ENCODE measurements at regions not wholly inside any gene's neighbourhood (a gene's known extent, or its start where the extent isn't known, plus 50 kb on each side); places are given as distances from the start of the nearest gene placed in this dataset.

- peak; percentile 74 for DNase-seq (ENCODE audit: extremely low spot score)
- Histone ChIP-seq H3K4me1 (no peaks in the 10 kb centered on the region), H3K9me3 (no peaks in the 10 kb centered on the region), H3K4me3 (no peak overlapping the region), H3K27ac (replicated peaks in 1 of 4) (no peak overlapping the region), H3K27me3 (peaks cover 0 to 5% (median 0%) of the 10 kb centered on the region in 4 donors), H3K36me3 (no peaks in the 10 kb centered on the region)
- no peak for TF ChIP-seq POLR2AphosphoS5 (IDR thresholded peaks at IDR 0.05)
- no peak for TF ChIP-seq CTCF (IDR thresholded peaks at IDR 0.05)
- TF ChIP-seq EP300 (IDR thresholded peaks at IDR 0.05) = no peak
- no peak for TF ChIP-seq POLR2A (IDR thresholded peaks at IDR 0.05; ENCODE audit: low read depth)
- WGBS = 91% methylated on average over 14 of the region's 17 CpGs
- intact Hi-C loops (cut with DNase I) = no loop called here
Observed at GRCh38 chr19:31502536-31503170, 153.4 kb upstream of the TSHZ3 start.

- WGBS = 96% methylated on average over 9 of the region's 9 CpGs
- H3K9me3 ChIP-seq = no peaks in the 10 kb centered on the region
- intact Hi-C loops (cut with DNase I) = no loop called here
Observed at GRCh38 chr19:31503211-31503610, 154.0 kb upstream of the TSHZ3 start.

DNA sequence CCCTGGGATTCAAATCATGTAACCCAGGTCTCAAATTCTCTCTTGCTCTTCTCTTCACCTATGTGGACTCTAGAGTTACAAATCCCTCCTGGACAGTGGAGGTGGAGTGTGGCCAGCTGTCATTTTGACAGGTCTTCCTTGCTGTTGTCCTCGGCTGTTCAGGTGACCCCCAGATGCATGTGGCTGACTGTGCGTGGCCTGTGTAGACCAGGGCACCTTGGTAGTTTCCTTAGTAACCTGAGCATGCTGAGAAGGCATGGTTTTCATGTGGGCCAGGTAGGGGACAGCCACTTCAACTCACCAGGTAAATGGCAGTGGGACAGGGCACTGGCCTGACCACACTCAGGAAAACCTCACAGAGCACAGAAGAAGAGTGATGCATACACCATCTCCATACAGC is 155.0 kb upstream of the TSHZ3 start:
- Histone ChIP-seq H3K36me3 (no peaks in the 10 kb centered on the region), H3K4me1 (no peaks in the 10 kb centered on the region), H3K27ac (replicated peaks in 1 of 4) (no peak overlapping the region), H3K27me3 (peaks cover 0 to 6% (median 0%) of the 10 kb centered on the region in 4 donors), H3K4me3 (no peak overlapping the region), H3K9me3 (no peaks in the 10 kb centered on the region)
- DNase-seq (ENCODE audit: extremely low spot score) = peak; percentile 82
- intact Hi-C loops (cut with DNase I) = no loop called here
- no peak for TF ChIP-seq POLR2A (IDR thresholded peaks at IDR 0.05; ENCODE audit: low read depth)
- no peak for TF ChIP-seq EP300 (IDR thresholded peaks at IDR 0.05)
- no peak for TF ChIP-seq CTCF (IDR thresholded peaks at IDR 0.05)
- TF ChIP-seq POLR2AphosphoS5 (IDR thresholded peaks at IDR 0.05) = no peak
- WGBS = no CpG with 5 or more reads among the region's 2 CpGs

More at GRCh38 chr19:31503211-31503610, 154.0 kb upstream of the TSHZ3 start:
- no peaks in the 10 kb centered on the region for H3K36me3 ChIP-seq
- peaks cover 0 to 5% (median 0%) of the 10 kb centered on the region in 4 donors for H3K27me3 ChIP-seq
- peak; percentile 74 for DNase-seq (ENCODE audit: extremely low spot score)
- H3K27ac ChIP-seq (replicated peaks in 1 of 4) = no peak overlapping the region
- TF ChIP-seq EP300 (IDR thresholded peaks at IDR 0.05) = no peak
- TF ChIP-seq POLR2AphosphoS5 (IDR thresholded peaks at IDR 0.05) = no peak
- no peak for TF ChIP-seq CTCF (IDR thresholded peaks at IDR 0.05)
- no peak for TF ChIP-seq POLR2A (IDR thresholded peaks at IDR 0.05; ENCODE audit: low read depth)
- no peaks in the 10 kb centered on the region for H3K4me1 ChIP-seq
- H3K4me3 ChIP-seq = no peak overlapping the region

GRCh38 chr19:31505596-31505910 is 156.3 kb upstream of the TSHZ3 start:
- Histone ChIP-seq H3K4me3 (no peak overlapping the region), H3K27ac (replicated peaks in 1 of 4) (no peak overlapping the region), H3K27me3 (peaks cover 0 to 14% (median 0%) of the 10 kb centered on the region in 4 donors), H3K36me3 (no peaks in the 10 kb centered on the region), H3K9me3 (no peaks in the 10 kb centered on the region), H3K4me1 (no peaks in the 10 kb centered on the region)
- no peak for TF ChIP-seq CTCF (IDR thresholded peaks at IDR 0.05)
- no peak for TF ChIP-seq EP300 (IDR thresholded peaks at IDR 0.05)
- no peak for TF ChIP-seq POLR2A (IDR thresholded peaks at IDR 0.05; ENCODE audit: low read depth)
- no peak for TF ChIP-seq POLR2AphosphoS5 (IDR thresholded peaks at IDR 0.05)
- 87% methylated on average over 6 of the region's 6 CpGs for WGBS
- intact Hi-C loops (cut with DNase I) = no loop called here
- peak; percentile 82 for DNase-seq (ENCODE audit: extremely low spot score)

DNA sequence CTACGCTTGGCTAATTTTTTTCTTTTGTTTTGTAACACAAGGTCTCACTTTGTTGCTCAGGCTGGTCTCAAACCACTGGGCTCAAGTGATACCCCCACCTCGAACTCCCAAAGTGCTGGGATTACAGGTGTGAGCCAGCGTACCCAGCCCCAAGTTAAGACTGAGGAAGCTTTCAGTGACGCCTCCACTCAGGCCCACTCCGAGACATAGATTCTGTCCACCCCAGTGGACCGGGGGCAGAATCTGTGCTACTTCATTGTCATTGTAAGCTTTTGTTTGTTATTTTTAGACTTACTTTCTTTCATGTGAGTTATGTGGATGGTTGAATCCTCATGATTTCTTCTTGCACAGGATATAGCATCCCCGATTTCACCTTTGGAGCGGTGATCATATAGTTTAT is 156.9 kb upstream of the TSHZ3 start:
- TF ChIP-seq CTCF (IDR thresholded peaks at IDR 0.05) (no peak), EP300 (IDR thresholded peaks at IDR 0.05) (no peak), POLR2AphosphoS5 (IDR thresholded peaks at IDR 0.05) (no peak), POLR2A (IDR thresholded peaks at IDR 0.05; ENCODE audit: low read depth) (no peak)
- intact Hi-C loops (cut with DNase I) = no loop called here
- Histone ChIP-seq H3K4me1 (no peaks in the 10 kb centered on the region), H3K4me3 (no peak overlapping the region), H3K9me3 (no peaks in the 10 kb centered on the region), H3K27ac (replicated peaks in 1 of 4) (no peak overlapping the region), H3K27me3 (peaks cover 0 to 14% (median 0%) of the 10 kb centered on the region in 4 donors), H3K36me3 (no peaks in the 10 kb centered on the region)
- 86% methylated on average over 8 of the region's 8 CpGs for whole genome bisulfite sequencing
- DNase-seq (ENCODE audit: extremely low spot score) = peak; percentile 66

Data from esophagus muscularis mucosa (tissue), 4 donors.